ENCODE measurements at regions not wholly inside any gene's neighbourhood (a gene's known extent, or its start where the extent isn't known, plus 50 kb on each side); places are given as distances from the start of the nearest gene placed in this dataset.

DNA sequence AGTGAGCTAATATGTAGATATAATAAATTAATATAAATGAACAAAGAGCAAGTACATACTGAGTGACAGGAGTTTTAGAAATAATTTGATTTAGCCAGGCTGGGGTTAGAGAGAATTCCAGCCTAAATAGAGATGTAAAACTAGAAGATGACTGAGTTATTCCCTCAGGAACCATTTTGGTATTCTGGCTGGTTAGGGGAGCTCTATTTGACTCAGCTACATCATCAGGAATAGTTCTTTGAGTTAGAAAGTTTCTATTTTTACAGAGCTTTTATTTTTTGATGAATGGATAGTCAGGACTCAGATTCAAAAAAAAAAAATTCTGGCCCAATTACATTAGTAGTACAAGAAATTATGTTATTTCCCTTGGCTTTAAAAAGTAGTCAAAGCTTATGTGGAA, 180.4 kb upstream of the MID1 start:
- TF ChIP-seq, protein P1, sequence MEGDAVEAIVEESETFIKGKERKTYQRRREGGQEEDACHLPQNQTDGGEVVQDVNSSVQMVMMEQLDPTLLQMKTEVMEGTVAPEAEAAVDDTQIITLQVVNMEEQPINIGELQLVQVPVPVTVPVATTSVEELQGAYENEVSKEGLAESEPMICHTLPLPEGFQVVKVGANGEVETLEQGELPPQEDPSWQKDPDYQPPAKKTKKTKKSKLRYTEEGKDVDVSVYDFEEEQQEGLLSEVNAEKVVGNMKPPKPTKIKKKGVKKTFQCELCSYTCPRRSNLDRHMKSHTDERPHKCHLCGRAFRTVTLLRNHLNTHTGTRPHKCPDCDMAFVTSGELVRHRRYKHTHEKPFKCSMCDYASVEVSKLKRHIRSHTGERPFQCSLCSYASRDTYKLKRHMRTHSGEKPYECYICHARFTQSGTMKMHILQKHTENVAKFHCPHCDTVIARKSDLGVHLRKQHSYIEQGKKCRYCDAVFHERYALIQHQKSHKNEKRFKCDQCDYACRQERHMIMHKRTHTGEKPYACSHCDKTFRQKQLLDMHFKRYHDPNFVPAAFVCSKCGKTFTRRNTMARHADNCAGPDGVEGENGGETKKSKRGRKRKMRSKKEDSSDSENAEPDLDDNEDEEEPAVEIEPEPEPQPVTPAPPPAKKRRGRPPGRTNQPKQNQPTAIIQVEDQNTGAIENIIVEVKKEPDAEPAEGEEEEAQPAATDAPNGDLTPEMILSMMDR (IDR thresholded peaks at IDR 0.05; ENCODE audit: low read length): no peak
- TF ChIP-seq EZH2 (IDR thresholded peaks at IDR 0.05; ENCODE audit: borderline replicate concordance, low read length): no peak
